ENCODE measurements at regions not wholly inside any gene's neighbourhood (a gene's known extent, or its start where the extent isn't known, plus 50 kb on each side); places are given as distances from the start of the nearest gene placed in this dataset.

- no peak for DNase-seq
- no peak for FAIRE-seq
- intact Hi-C loops (cut with DNase I) = no loop called here
- no peak for TF ChIP-seq CTCF (IDR thresholded peaks at IDR 0.05)
- no peaks in the 10 kb centered on the region for H3K9me3 ChIP-seq
- H3K27me3 ChIP-seq = no peaks in the 10 kb centered on the region
- H3K4me1 ChIP-seq = no peaks in the 10 kb centered on the region
- H3K36me3 ChIP-seq = no peaks in the 10 kb centered on the region
- H3K4me3 ChIP-seq = no peak overlapping the region
- ATAC-seq = no peak
- no peak overlapping the region for H3K27ac ChIP-seq
Observed at GRCh38 chr2:80700961-80701360, 396.4 kb upstream of the LRRTM1 start.

Data from pancreas (tissue), 8 donors.